A549 (cell line): ENCODE measurements at regions not wholly inside any gene's neighbourhood (a gene's known extent, or its start where the extent isn't known, plus 50 kb on each side); places are given as distances from the start of the nearest gene placed in this dataset.

ENCODE experiments used
- ATAC-seq, 2 experiments: fragments of 200-7000 bp in 1 of 2; fragments of >200 bp in 1 of 2; cut with Nextera tagmentation in 1 of 2; cut with Tn5 transposase in 1 of 2; 3 replicates each; pipeline versions ENCODE4 v1.8.0 to v1.9.1; 2018 to 2020; ENCODE audit warnings: mild to moderate bottlenecking in 1 of 2, moderate library complexity in 1 of 2
- CTCF ChIA-PET: fragments of 300-600 bp; sonication (Branson Sonifier 250); formaldehyde crosslinking; extraction: SDS; loops from one replicate; lab custom pipeline; 2021; ENCODE audit warnings: antibody characterized with exemption, inconsistent platforms; lab: Yijun Ruan, JAX
- POLR2A ChIA-PET: fragments of 350-600 bp; formaldehyde crosslinking; extraction: SDS; loops from one replicate; lab custom pipeline; 2021; ENCODE audit warnings: antibody characterized with exemption, inconsistent platforms; lab: Yijun Ruan, JAX
- DNase-seq, 2 experiments: peaks; one replicate each; pipeline versions ENCODE4 v3.0.0 to v3.0.0-alpha.2; 2011 to 2016; ENCODE audit warnings: low read depth in 1 of 2, low spot score in 1 of 2
- FAIRE-seq: peaks from 2 replicates; lab custom pipeline; 2011; peaks lifted over from hg19 to GRCh38; lab: Jason Lieb, UNC
- H3K27ac ChIP-seq, 2 experiments: fragments of >200 bp; sonication (Bioruptor Twin); formaldehyde crosslinking; 3 replicates each; pipeline ENCODE4 v1.5.1; 2016 to 2017
- H3K4me1 ChIP-seq: fragments of >200 bp; sonication (Bioruptor Twin); formaldehyde crosslinking; 3 replicates; pipeline ENCODE4 v1.6.1; 2016
- H3K4me2 ChIP-seq: fragments of >200 bp; sonication (Bioruptor Twin); formaldehyde crosslinking; 3 replicates; pipeline ENCODE4 v1.6.1; 2016
- H3K4me3 ChIP-seq: fragments of >200 bp; sonication (Bioruptor Twin); formaldehyde crosslinking; 3 replicates; pipeline ENCODE4 v1.5.1; 2016
- H3K9me3 ChIP-seq: fragments of >200 bp; sonication (Bioruptor Twin); formaldehyde crosslinking; 3 replicates; pipeline ENCODE4 v1.6.1; 2016
- BCL3 ChIP-seq: fragments of >200 bp; sonication (Bioruptor Twin); formaldehyde crosslinking; IDR thresholded peaks from 3 replicates; pipeline ENCODE4 v1.6.1; 2016
- CTCF ChIP-seq: fragments of >200 bp; sonication (Bioruptor Twin); formaldehyde crosslinking; IDR thresholded peaks from 3 replicates; pipeline ENCODE4 v1.5.1; 2016
- FOSB ChIP-seq: fragments of 250-450 bp; sonication (Bioruptor Pico); IDR thresholded peaks from 2 replicates; pipeline ENCODE4 v1.5.0; 2020; ENCODE audit warnings: mild to moderate bottlenecking, moderate library complexity
- FOXS1 ChIP-seq: fragments of 250-450 bp; sonication (Bioruptor Pico); IDR thresholded peaks from 2 replicates; pipeline ENCODE4 v1.5.0; 2020; ENCODE audit warnings: mild to moderate bottlenecking, moderate library complexity
- HES2 ChIP-seq: fragments of >200 bp; sonication (Bioruptor Twin); formaldehyde crosslinking; IDR thresholded peaks from 2 replicates; pipeline ENCODE4 v1.6.1; 2016
- HEYL ChIP-seq: fragments of 250-450 bp; sonication (Bioruptor Pico); IDR thresholded peaks from 2 replicates; pipeline ENCODE4 v1.8.0; 2021; ENCODE audit warnings: mild to moderate bottlenecking, moderate library complexity
- HMGXB4 ChIP-seq: fragments of 250-450 bp; sonication (Bioruptor Pico); IDR thresholded peaks from 2 replicates; pipeline ENCODE4 v1.5.0; 2021; ENCODE audit warnings: mild to moderate bottlenecking, moderate library complexity, borderline replicate concordance
- HOXB13 ChIP-seq: fragments of 250-450 bp; sonication (Bioruptor Pico); IDR thresholded peaks from 2 replicates; pipeline ENCODE4 v1.5.0; 2020; ENCODE audit warnings: low read depth, mild to moderate bottlenecking, moderate library complexity
- MAZ ChIP-seq: fragments of 150-350 bp; IDR thresholded peaks from 2 replicates; pipeline ENCODE4 v1.6.1; 2014; ENCODE audit warnings: antibody characterized with exemption, low read depth, low read length, borderline replicate concordance
- POLR2AphosphoS2 ChIP-seq: conservative IDR thresholded peaks from 2 replicates; pipeline ENCODE4 v1.6.1; 2012; ENCODE audit warnings: low read length, improper control_type of control experiment, inconsistent platforms
- RAD21 ChIP-seq, 2 experiments: fragments of >200 bp in 1 of 2; sonication (Bioruptor Twin) in 1 of 2; formaldehyde crosslinking in 1 of 2; IDR thresholded peaks in 1 of 2; conservative IDR thresholded peaks in 1 of 2; 2 replicates in 1 of 2; 3 replicates in 1 of 2; pipeline ENCODE4 v1.6.1; 2012 to 2018; ENCODE audit warnings: inconsistent platforms in 1 of 2
- RCOR1 ChIP-seq: fragments of 150-350 bp; IDR thresholded peaks from 2 replicates; pipeline ENCODE4 v1.6.1; 2014; ENCODE audit warnings: antibody characterized with exemption, low read length, low read depth
- RFX5 ChIP-seq: fragments of 450-650 bp; IDR thresholded peaks from 2 replicates; pipeline ENCODE4 v1.7.1; 2014; ENCODE audit warnings: antibody characterized with exemption, mild to moderate bottlenecking, moderate library complexity
- RNF2 ChIP-seq: fragments of 200-600 bp; sonication (generic); IDR thresholded peaks from 2 replicates; pipeline ENCODE4 v1.6.1; 2016; ENCODE audit warnings: low read depth, mild to moderate bottlenecking, antibody characterized with exemption, moderate library complexity, borderline replicate concordance
- SMC3 ChIP-seq: fragments of >200 bp; sonication (Bioruptor Twin); formaldehyde crosslinking; IDR thresholded peaks from 3 replicates; pipeline ENCODE4 v1.6.1; 2018; ENCODE audit warnings: inconsistent platforms
- TFCP2L1 ChIP-seq: fragments of 250-450 bp; sonication (Bioruptor Pico); IDR thresholded peaks from 2 replicates; pipeline ENCODE4 v1.5.0; 2021; ENCODE audit warnings: mild to moderate bottlenecking
- ZSCAN20 ChIP-seq: fragments of 250-450 bp; sonication (Bioruptor Pico); IDR thresholded peaks from 2 replicates; pipeline ENCODE4 v1.8.0; 2022; ENCODE audit warnings: mild to moderate bottlenecking, moderate library complexity
- WGBS: methylation state at CpG from one replicate; pipeline ENCODE4 v1.1.6; 2017; ENCODE audit errors: missing lambda C conversion rate; 5-methylcytosine and 5-hydroxymethylcytosine counted together
- TF ChIP-seq, protein P1 (sequence below): fragments of 150-350 bp; IDR thresholded peaks from 2 replicates; pipeline ENCODE4 v1.6.1; 2014; ENCODE audit warnings: low read depth, mild to moderate bottlenecking, low read length
- TF ChIP-seq, protein P2 (sequence below): fragments of 200-600 bp; sonication (generic); IDR thresholded peaks from 2 replicates; pipeline ENCODE4 v1.6.1; 2016; ENCODE audit warnings: antibody characterized with exemption, mild to moderate bottlenecking, moderate library complexity

DNA sequence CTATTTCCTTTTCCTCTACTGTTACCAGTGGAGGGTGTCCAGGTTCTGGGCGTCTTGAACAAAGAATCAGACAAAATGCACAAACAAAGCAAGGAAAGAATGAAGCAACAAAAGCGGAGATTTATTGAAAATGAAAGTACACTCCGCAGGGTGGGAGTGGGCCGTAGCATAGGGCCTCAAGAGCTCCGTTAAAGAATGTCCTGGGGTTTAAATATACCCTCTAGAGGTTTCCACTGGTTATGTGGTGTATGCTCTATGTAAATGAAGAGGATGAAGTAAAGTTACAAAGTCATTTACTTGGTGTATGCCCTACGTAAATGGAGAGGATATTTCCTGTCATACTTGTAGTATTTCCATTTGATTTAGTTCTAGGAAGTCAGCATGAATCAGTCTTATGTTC is 113.5 kb upstream of the MRPS30 start:
- Histone ChIP-seq H3K27ac (no peak overlapping the region), H3K4me2 (no peak overlapping the region), H3K9me3 (no peaks in the 10 kb centered on the region), H3K4me3 (no peak overlapping the region)
- CTCF ChIA-PET: no interaction called here
- ATAC-seq (no peak), FAIRE-seq (no peak), DNase-seq (no peak)
- WGBS: 6% methylated on average over 6 of the region's 6 CpGs
- TF ChIP-seq, protein P1, sequence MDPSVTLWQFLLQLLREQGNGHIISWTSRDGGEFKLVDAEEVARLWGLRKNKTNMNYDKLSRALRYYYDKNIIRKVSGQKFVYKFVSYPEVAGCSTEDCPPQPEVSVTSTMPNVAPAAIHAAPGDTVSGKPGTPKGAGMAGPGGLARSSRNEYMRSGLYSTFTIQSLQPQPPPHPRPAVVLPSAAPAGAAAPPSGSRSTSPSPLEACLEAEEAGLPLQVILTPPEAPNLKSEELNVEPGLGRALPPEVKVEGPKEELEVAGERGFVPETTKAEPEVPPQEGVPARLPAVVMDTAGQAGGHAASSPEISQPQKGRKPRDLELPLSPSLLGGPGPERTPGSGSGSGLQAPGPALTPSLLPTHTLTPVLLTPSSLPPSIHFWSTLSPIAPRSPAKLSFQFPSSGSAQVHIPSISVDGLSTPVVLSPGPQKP: no peak
- TF ChIP-seq RFX5 (no peak), HEYL (no peak), MAZ (no peak), FOSB (CRISPR knock-in tag) (no peak), HMGXB4 (no peak), RAD21 (conservative IDR thresholded peaks at IDR 0.05 in 1 of 2, IDR thresholded peaks at IDR 0.05 in 1 of 2) (no peak), BCL3 (no peak), ZSCAN20 (CRISPR knock-in tag) (no peak), TFCP2L1 (no peak), FOXS1 (CRISPR knock-in tag) (no peak), HES2 (no peak), POLR2AphosphoS2 (no peak), HOXB13 (CRISPR knock-in tag) (no peak), SMC3 (no peak), RNF2 (no peak), RCOR1 (no peak), CTCF (no peak)
- TF ChIP-seq, protein P2, sequence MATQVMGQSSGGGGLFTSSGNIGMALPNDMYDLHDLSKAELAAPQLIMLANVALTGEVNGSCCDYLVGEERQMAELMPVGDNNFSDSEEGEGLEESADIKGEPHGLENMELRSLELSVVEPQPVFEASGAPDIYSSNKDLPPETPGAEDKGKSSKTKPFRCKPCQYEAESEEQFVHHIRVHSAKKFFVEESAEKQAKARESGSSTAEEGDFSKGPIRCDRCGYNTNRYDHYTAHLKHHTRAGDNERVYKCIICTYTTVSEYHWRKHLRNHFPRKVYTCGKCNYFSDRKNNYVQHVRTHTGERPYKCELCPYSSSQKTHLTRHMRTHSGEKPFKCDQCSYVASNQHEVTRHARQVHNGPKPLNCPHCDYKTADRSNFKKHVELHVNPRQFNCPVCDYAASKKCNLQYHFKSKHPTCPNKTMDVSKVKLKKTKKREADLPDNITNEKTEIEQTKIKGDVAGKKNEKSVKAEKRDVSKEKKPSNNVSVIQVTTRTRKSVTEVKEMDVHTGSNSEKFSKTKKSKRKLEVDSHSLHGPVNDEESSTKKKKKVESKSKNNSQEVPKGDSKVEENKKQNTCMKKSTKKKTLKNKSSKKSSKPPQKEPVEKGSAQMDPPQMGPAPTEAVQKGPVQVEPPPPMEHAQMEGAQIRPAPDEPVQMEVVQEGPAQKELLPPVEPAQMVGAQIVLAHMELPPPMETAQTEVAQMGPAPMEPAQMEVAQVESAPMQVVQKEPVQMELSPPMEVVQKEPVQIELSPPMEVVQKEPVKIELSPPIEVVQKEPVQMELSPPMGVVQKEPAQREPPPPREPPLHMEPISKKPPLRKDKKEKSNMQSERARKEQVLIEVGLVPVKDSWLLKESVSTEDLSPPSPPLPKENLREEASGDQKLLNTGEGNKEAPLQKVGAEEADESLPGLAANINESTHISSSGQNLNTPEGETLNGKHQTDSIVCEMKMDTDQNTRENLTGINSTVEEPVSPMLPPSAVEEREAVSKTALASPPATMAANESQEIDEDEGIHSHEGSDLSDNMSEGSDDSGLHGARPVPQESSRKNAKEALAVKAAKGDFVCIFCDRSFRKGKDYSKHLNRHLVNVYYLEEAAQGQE: no peak
- TF ChIP-seq, all 56 proteins: peak for 0
- POLR2A ChIA-PET: no interaction called here
- no peaks in the 10 kb centered on the region for H3K4me1 ChIP-seq
